OCI-LY3 (cell line): ENCODE measurements at regions not wholly inside any gene's neighbourhood (a gene's known extent, or its start where the extent isn't known, plus 50 kb on each side); places are given as distances from the start of the nearest gene placed in this dataset.

ENCODE experiments used
- H2AFZ ChIP-seq: fragments of 200-600, 300-600 bp; shearing (Covaris generic); 2 replicates; pipeline ENCODE4 v1.6.0; 2014; ENCODE audit warnings: antibody characterized with exemption, low read depth, low read length
- H3K27ac ChIP-seq: fragments of 200-600, 300-600 bp; sonication (generic); 2 replicates; pipeline ENCODE4 v1.5.1; 2014; ENCODE audit warnings: mild to moderate bottlenecking, low read length, moderate library complexity, mixed read lengths
- H3K27me3 ChIP-seq: fragments of 200-600, 300-600 bp; sonication (generic); 2 replicates; pipeline ENCODE4 v1.6.1; 2014; ENCODE audit warnings: low read depth, low read length, mixed read lengths
- H3K36me3 ChIP-seq: fragments of 200-600, 300-600 bp; sonication (generic); replicated peaks from 2 replicates; pipeline ENCODE3; 2014; ENCODE audit warnings: low read depth, low read length, mixed read lengths
- H3K4me1 ChIP-seq: fragments of 300-600, 200-600 bp; sonication (generic); 2 replicates; pipeline ENCODE4 v1.6.1; 2014; ENCODE audit warnings: low read length, mixed read lengths
- H3K4me2 ChIP-seq: fragments of 200-600, 300-600 bp; sonication (generic); 2 replicates; pipeline ENCODE4 v1.6.1; 2014; ENCODE audit warnings: low read length, mixed read lengths
- H3K4me3 ChIP-seq: fragments of 300-600, 200-600 bp; sonication (generic); 2 replicates; pipeline ENCODE4 v1.5.1; 2014; ENCODE audit warnings: antibody characterized with exemption, mild to moderate bottlenecking, low read length, moderate library complexity
- H3K79me2 ChIP-seq: fragments of 300-600, 200-600 bp; shearing (Covaris generic); 2 replicates; pipeline ENCODE4 v1.6.1; 2014; ENCODE audit warnings: mild to moderate bottlenecking, low read length, mixed read lengths
- H3K9ac ChIP-seq: fragments of 300-600, 200-600 bp; shearing (Covaris generic); 2 replicates; pipeline ENCODE4 v1.6.0; 2014; ENCODE audit warnings: mild to moderate bottlenecking, low read length, moderate library complexity
- H3K9me3 ChIP-seq: fragments of 200-600, 300-600 bp; shearing (Covaris generic); 2 replicates; pipeline ENCODE4 v1.6.1; 2014; ENCODE audit warnings: low read length, mixed read lengths; ENCODE audit not compliant: insufficient read depth
- H4K20me1 ChIP-seq: fragments of 200-600, 300-600 bp; sonication (generic); 2 replicates; pipeline ENCODE4 v1.6.1; 2016; ENCODE audit warnings: low read length, mixed read lengths; ENCODE audit not compliant: insufficient read depth
- EZH2phosphoT487 ChIP-seq: fragments of 200-600 bp; shearing (Covaris generic); IDR thresholded peaks from 2 replicates; pipeline ENCODE4 v1.6.1; 2018; ENCODE audit warnings: antibody characterized with exemption, mixed run types, low read depth
- TF ChIP-seq, protein P1 (sequence below): fragments of 200-600, 300-600 bp; sonication (generic); IDR thresholded peaks from 2 replicates; pipeline ENCODE4 v1.5.1; 2014; ENCODE audit warnings: antibody characterized with exemption, low read length, low read depth

DNA sequence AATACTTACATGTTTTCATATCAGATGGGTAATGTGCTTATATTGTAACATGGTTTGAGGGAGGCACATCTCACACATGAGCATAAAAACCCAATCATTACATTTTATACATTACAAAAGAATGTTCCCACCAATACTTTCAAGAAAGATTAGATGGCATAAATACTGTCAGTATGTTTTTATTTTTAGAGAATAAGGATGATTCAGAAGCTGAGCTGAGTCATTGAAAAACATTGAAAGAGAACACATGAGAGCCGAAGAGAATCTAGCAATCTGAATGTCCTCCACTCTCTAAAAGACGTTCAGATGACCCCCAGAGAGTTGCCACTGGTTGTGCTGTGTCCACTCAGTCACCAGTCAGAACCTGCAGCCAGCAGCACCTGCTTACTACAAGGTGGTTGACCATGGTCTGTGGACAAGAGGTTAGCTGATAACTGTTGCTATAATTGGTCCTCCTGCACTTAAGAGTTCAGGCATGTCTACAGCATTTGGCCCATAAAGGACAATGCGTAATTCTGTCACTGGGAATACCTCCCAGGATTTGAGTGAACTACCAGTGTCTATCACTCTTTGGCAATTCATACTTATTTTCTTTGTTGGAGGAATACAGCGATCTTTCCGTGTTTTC, 382.2 kb upstream of the IGFBP7 start:
- Histone ChIP-seq H4K20me1 (no peaks in the 10 kb centered on the region), H3K4me1 (no peaks in the 10 kb centered on the region), H3K27ac (no peak overlapping the region), H3K9ac (no peak overlapping the region), H3K27me3 (no peaks in the 10 kb centered on the region), H3K79me2 (no peaks in the 10 kb centered on the region), H3K4me3 (no peak overlapping the region), H3K36me3 (no peaks in the 10 kb centered on the region), H2AFZ (no peak overlapping the region), H3K4me2 (no peak overlapping the region), H3K9me3 (no peaks in the 10 kb centered on the region)
- TF ChIP-seq EZH2phosphoT487: no peak
- TF ChIP-seq, protein P1, sequence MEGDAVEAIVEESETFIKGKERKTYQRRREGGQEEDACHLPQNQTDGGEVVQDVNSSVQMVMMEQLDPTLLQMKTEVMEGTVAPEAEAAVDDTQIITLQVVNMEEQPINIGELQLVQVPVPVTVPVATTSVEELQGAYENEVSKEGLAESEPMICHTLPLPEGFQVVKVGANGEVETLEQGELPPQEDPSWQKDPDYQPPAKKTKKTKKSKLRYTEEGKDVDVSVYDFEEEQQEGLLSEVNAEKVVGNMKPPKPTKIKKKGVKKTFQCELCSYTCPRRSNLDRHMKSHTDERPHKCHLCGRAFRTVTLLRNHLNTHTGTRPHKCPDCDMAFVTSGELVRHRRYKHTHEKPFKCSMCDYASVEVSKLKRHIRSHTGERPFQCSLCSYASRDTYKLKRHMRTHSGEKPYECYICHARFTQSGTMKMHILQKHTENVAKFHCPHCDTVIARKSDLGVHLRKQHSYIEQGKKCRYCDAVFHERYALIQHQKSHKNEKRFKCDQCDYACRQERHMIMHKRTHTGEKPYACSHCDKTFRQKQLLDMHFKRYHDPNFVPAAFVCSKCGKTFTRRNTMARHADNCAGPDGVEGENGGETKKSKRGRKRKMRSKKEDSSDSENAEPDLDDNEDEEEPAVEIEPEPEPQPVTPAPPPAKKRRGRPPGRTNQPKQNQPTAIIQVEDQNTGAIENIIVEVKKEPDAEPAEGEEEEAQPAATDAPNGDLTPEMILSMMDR: no peak

DNA sequence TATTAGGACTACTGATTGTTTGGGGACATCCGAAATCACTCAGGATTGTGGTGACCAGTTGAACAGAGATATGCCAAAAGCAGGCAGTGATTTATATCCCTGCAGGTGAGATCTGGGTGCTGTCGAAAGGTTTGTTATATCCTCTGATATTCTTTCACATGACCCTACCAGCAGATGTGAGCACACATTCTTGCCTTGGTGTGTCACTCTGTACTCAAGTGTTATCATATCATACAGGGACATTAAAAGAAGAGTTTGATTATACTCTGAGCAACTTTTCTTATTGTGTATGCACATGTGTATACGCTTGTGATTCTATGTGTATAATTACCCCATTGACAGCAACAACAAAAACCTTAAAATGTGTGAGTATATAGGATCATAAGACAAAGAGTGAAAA, 381.2 kb upstream of the IGFBP7 start:
- no peak overlapping the region for H3K9ac ChIP-seq
- no peaks in the 10 kb centered on the region for H3K79me2 ChIP-seq
- no peaks in the 10 kb centered on the region for H4K20me1 ChIP-seq
- no peak overlapping the region for H3K4me3 ChIP-seq
- no peaks in the 10 kb centered on the region for H3K9me3 ChIP-seq
- H3K27ac ChIP-seq: no peak overlapping the region
- H3K27me3 ChIP-seq: no peaks in the 10 kb centered on the region
- no peak overlapping the region for H2AFZ ChIP-seq
- no peaks in the 10 kb centered on the region for H3K4me1 ChIP-seq
- no peaks in the 10 kb centered on the region for H3K36me3 ChIP-seq
- TF ChIP-seq, protein P1: no peak
- no peak for TF ChIP-seq EZH2phosphoT487
- no peak overlapping the region for H3K4me2 ChIP-seq

DNA sequence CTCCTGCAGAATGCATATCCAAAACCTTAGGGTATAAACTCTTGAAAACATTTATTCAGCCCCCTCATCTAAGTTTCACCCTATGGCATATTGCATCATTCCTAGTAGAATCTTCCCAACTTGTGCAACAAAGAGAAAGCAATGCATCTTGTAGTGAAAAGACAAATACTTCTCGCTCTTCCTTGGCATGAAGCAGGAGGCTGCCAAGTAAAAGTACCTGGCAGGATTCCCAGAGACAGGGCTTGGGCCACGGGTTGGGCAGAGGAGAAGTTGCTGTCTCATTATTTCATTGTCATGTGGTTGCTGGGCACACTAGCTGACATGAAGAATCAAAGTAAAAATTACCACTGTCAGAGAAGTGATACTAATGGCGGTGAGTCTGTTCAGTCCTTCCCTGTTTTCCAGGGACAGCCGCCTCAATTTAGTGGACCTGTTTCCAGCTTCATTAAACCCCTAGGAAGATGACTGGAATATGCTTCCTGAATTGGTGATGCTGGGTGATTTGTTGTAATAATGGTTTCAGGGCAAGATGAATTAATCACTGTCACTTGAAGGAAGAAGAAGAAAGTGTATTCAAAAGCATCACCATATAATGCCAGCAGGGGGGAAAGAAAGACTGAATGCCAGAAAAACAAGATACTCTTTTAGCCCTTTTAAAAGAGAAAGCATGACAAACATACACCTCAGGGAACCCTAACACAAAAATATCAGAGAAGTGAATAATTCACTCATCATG, 380.5 kb upstream of the IGFBP7 start:
- Histone ChIP-seq H3K4me2 (no peak overlapping the region), H3K9me3 (no peaks in the 10 kb centered on the region), H4K20me1 (no peaks in the 10 kb centered on the region), H2AFZ (no peak overlapping the region), H3K36me3 (no peaks in the 10 kb centered on the region), H3K27ac (no peak overlapping the region), H3K79me2 (no peaks in the 10 kb centered on the region), H3K27me3 (no peaks in the 10 kb centered on the region), H3K9ac (no peak overlapping the region), H3K4me1 (no peaks in the 10 kb centered on the region), H3K4me3 (no peak overlapping the region)
- TF ChIP-seq, protein P1: no peak
- TF ChIP-seq EZH2phosphoT487: no peak

DNA sequence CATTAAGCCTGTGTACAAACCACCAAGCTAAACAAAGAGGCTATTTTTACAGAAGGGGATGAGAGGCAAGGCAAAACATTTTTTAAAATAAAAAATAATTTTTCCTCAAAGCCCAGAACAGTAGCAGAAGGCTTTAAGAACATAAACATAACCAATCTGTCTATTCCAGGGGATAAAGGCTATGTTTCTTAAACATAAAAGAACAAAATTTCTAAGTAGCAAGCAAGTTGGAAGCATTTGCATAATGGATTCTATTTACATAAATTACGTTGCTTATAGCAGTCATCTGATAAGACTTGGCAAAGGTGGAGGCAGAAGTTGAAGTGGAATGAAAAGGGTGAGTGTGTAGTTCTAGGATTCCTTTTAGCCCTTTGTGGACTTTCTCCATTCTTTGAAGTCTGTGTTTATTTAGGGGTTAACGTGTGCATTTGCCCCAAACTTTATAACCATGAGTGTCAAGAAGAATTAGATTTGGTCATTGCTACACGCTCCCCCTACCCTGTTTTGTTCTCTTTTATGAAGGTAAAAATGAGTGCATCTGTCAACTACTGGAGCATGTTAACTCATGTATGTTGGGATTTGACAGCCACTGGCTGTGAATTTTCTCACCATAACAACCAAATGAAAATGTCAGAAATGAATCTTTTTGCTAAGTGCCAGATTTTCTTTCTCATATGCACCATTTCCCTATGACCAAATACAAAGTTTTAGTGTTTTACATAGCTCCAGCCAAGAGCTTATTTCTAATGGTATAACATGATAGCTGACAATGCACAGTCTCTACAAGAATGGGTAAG, 378.4 kb upstream of the IGFBP7 start:
- Histone ChIP-seq H3K36me3 (no peaks in the 10 kb centered on the region), H3K4me2 (no peak overlapping the region), H3K4me3 (no peak overlapping the region), H3K79me2 (no peaks in the 10 kb centered on the region), H3K4me1 (peaks cover 10% of the 10 kb centered on the region), H3K9me3 (no peaks in the 10 kb centered on the region), H3K27ac (no peak overlapping the region), H4K20me1 (no peaks in the 10 kb centered on the region), H3K9ac (no peak overlapping the region), H3K27me3 (no peaks in the 10 kb centered on the region), H2AFZ (no peak overlapping the region)
- TF ChIP-seq, protein P1: no peak
- TF ChIP-seq EZH2phosphoT487: no peak
